NCI-H1436 treated with DMSO at 0.1 percent for 48 hours (cell line): ENCODE measurements at regions not wholly inside any gene's neighbourhood (a gene's known extent, or its start where the extent isn't known, plus 50 kb on each side); places are given as distances from the start of the nearest gene placed in this dataset.

ENCODE experiments used
- DNase-seq: peaks from one replicate; lab custom pipeline; 2025; lab: John Stamatoyannopoulos, UW

GRCh38 chr2:128979182-128979581 lies 660.5 kb upstream of the HS6ST1 start:
- DNase-seq: no peak

- DNase-seq: no peak
Observed at GRCh38 chr2:128980475-128980874, 661.8 kb upstream of the HS6ST1 start.

DNA sequence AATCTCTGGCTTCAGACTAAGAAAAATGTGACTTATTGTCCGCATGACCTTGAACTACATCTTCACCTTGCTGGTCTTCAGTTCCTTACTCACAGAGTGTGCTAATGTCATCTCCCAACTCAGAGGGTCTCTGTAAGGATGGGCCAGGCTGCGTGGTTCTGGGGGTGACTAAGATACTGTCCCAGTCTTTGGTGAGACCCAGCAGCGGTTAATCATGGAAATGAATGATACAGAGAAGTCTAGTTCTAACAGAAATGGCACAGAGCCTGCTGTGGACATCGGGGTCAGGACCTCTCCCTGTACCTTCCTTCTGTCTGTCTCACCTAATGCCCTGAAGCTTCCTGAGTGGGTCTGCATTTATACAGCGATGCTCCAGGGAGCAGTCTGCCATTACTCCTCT lies 662.7 kb upstream of the HS6ST1 start:
- DNase-seq: no peak

DNA sequence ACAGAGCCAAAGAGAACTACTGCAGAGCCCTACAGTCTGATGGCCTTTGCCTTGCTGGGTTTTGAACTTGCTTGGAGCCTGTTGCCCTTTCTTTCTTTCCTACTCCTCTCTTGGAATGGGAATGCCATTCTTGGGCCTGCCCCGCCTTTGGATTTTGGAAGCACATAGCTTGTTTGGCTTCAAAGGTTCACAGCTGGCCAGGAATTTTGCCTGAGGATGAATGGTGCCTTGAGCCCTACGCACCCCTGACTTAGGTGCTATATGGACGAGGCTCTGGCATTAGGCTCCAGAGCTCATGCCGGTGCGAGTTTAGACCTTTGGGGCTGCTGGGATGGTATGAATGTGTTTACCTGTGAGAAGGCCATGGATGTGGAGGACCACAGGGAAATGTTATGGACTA lies 663.3 kb upstream of the HS6ST1 start:
- no peak for DNase-seq

DNA sequence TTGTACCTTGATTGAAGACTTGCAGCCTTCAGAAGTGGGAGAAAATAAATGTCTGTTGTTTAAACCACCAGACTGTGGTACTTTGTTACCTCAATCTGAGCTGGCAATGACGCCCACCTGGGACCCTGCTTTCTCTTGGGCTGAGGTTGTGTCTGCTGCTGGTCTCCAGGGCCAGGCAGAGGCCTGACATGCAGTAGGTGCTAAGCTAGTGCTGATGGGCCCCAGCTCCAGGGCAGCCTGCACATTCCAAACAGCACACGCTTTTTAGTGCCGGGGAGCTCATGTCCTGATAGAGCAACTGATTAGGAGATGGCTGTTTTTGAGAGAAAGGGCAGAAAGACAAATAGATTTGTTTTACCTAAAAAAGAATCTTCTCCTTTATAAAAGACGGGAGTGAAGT lies 664.0 kb upstream of the HS6ST1 start:
- DNase-seq: no peak

GRCh38 chr2:128983094-128983493 lies 664.4 kb upstream of the HS6ST1 start:
- no peak for DNase-seq

GRCh38 chr2:128984081-128984480 lies 665.4 kb upstream of the HS6ST1 start:
- DNase-seq: no peak

DNA sequence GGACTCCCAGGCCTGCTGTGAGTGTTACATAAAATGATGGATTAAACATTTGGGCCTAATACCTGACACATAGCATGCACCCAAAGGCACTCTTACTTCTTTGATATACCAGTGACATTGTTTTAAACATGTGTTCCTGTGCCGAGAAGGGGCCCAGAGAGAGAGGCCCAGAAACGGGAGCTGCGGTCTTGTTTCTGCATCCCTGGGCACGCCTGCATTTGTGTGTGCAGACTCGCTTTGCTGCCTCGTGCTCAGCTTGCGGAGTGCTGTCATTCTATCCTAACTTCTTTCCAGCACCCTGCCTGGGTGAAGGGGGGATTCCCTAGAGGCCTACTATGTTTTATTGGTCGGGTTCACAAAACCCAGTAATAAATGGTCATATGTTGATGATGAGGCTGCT lies 666.2 kb upstream of the HS6ST1 start:
- DNase-seq: no peak

GRCh38 chr2:128986026-128986715 lies 667.5 kb upstream of the HS6ST1 start:
- DNase-seq: no peak

DNA sequence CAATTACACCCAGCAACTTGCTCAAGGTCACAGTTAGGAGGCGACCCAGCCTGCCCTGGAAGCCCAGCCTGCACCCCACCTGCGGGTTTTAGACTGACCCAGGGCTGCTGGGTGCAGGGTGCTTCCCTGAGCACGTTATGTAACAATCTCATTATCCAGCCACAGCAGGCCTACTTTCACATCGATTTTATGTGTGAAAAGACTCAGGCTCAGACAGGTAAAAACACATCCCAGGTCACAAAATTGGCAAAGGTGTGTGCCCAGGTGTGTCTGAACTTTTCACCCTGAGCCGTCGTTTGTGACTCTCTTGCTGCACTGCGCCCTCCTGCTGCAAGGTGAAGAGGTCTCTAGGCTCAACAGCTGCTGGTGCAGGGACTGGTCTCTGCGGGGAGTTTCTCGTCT lies 668.2 kb upstream of the HS6ST1 start:
- DNase-seq: no peak

- DNase-seq: no peak
Observed at GRCh38 chr2:128988326-128988725, 669.7 kb upstream of the HS6ST1 start.

GRCh38 chr2:128988967-128989366 lies 670.3 kb upstream of the HS6ST1 start:
- DNase-seq: no peak

DNA sequence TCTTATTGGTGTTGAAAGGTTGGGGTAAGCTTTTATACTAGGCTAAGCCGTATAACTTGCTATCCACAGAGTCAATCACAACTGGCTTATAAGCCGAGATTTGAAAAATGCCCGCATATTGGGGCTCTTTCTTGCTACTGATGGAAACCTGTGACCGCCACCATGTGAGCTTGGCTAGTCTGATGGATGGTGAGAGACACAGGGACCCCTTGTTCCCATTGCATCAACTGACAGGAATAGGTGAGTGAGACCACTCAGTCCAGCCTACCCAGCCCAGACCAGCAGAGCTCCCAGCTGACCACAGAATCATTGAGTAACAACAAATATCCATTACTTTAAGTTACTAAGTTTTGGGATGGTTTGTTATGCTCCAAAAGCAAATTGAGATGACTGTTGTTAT lies 676.4 kb upstream of the HS6ST1 start:
- no peak for DNase-seq

DNA sequence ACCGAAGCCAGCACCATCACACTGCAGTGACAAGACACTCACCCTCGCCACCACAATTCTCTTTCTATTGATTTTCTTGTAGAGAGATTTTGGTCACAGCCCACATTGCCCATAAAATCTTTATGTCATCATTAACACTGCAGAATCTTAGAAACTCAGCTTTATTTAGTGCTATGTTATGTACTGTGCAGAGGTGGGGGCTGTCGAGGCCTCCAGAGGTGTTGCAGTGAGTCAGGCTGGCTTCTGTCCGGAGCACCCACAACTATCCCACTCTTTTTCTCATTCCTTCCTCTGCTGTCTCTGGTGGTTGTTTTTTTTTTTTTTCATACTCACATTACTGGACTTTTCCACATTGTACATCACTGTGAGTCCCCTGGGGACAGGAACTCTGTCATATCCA lies 677.4 kb upstream of the HS6ST1 start:
- DNase-seq: no peak

GRCh38 chr2:128997166-128997866 lies 678.6 kb upstream of the HS6ST1 start:
- no peak for DNase-seq

- no peak for DNase-seq
Observed at GRCh38 chr2:129001926-129002325, 683.3 kb upstream of the HS6ST1 start.

- no peak for DNase-seq
Observed at GRCh38 chr2:129002751-129003150, 684.1 kb upstream of the HS6ST1 start.

GRCh38 chr2:129004485-129004884 lies 685.8 kb upstream of the HS6ST1 start:
- DNase-seq: no peak

DNA sequence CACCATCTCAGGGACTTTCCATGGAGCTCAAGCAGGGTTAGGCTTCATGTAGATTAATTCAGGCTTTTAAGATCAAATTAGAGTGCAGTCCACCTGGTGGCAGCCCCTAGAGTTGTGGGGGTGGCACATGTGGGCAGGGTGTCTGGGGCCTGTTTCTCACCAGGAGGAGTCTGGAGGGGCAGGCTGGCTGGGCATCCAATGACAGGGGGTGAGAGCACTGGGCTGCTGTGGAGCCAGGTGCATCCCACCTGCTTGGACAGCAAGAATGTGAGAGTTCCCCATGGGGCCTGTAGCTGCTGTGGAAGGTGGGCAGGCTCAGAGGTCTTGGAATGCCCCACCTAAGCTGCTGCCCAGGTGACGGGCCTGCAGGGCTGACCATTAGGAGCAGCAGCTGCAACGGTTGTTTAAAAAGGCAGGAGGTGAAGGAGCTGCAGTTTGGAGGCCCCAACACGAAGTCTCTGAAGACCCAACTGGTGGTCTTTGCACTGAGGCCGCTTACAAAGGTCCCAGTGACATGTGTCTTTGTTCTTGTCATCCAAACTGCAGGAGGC lies 686.3 kb upstream of the HS6ST1 start:
- DNase-seq: no peak

DNA sequence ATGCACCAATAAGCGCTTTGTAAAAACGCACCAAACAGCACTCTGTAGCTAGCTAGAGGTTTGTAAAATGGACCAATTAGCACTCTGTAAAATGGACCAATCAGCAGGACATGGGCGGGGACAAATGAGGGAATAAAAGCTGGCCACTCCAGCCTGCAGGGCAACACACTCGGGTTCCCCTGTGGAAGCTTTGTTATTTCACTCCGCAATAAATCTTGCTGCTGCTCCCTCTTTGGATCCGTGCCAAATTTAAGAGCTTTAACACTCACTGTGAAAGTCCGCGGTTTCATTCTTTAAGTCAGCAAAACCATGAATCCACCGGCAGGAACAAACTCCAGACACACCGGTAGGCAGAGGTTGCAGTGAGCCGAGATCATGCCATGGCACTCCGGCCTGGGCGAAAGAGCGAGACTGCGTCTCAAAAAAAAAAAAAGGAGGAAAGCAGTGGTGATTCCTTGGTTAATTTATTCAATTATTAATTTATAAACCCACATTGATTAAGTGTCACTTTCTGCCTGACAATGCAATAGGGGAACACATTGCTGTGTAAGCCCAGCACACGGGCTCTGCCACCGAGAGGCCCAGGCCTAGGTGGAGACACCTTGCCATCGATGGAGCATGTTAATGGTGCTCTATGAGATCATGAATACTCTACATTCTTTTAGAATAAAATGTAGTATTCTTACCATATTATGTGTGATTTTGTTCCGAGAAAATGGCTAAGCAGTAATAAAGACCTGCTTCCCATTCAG lies 687.6 kb upstream of the HS6ST1 start:
- no peak for DNase-seq

GRCh38 chr2:129006901-129007300 lies 688.2 kb upstream of the HS6ST1 start:
- DNase-seq: no peak

DNA sequence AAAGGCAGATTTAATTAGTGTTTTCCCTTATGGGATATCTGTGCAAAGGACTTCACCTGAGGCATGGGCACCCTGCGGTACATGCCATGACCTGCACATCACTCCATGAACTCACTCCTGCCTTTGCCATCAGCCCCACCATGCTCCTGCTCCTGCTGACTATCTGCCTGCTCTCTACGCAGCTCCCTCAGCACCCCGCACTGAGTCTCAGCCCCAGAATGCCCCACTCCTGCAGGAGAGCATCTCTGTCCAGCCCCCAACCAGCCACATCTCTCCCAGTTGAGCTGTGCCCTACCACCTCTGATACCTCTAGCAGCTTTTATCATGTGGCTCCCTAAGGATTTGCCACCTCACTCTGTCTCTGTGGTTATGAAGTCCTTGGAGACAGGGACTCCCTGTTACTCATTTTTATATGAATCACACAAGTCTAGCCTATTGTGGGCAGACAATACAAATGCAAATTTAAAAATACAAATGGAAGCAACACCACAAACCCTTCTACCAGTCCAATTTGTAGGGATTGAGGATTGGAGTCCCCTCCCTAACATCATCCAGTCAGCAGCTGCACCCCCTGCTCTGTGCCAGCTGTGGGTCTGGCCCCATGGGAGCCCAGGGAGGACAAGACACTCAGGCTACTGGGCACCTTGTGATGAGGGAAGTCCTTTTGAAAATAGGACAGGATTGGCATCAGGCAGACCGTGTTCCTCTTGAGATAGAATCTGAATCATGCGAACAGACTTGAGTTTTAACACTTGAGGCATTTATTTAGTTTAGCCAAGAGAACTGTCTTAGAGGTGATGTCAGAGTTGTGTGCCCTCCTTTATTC lies 689.6 kb upstream of the HS6ST1 start:
- DNase-seq: no peak
